ENCODE measurements at regions not wholly inside any gene's neighbourhood (a gene's known extent, or its start where the extent isn't known, plus 50 kb on each side); places are given as distances from the start of the nearest gene placed in this dataset.

GRCh38 chr1:102724741-102725140 is 383.6 kb downstream of the COL11A1 start:
- intact Hi-C loops (cut with DNase I) = no loop called here
- 75 to 93% methylated on average over 1 of the region's 1 CpG for WGBS, 2 donors
- Histone ChIP-seq H3K27me3 (no peaks in the 10 kb centered on the region), H3K9me3 (no peaks in the 10 kb centered on the region), H3K4me3 (no peak overlapping the region), H3K36me3 (no peaks in the 10 kb centered on the region), H3K27ac (no peak overlapping the region), H3K4me1 (no peaks in the 10 kb centered on the region)
- no peak for TF ChIP-seq CTCF (IDR thresholded peaks at IDR 0.05)
- DNase-seq (no peak), ATAC-seq (no peak)

GRCh38 chr1:102715150-102715549 is 393.2 kb downstream of the COL11A1 start:
- Histone ChIP-seq H3K27me3 (no peaks in the 10 kb centered on the region), H3K4me1 (no peaks in the 10 kb centered on the region), H3K27ac (no peak overlapping the region), H3K4me3 (no peak overlapping the region), H3K9me3 (no peaks in the 10 kb centered on the region), H3K36me3 (no peaks in the 10 kb centered on the region)
- no peak for ATAC-seq
- intact Hi-C loops (cut with DNase I) = no loop called here
- no peak for TF ChIP-seq CTCF (IDR thresholded peaks at IDR 0.05)
- DNase-seq = no peak
- WGBS, 2 donors = 61 to 70% methylated on average over 4 of the region's 4 CpGs

GRCh38 chr1:102699524-102699923 is 408.8 kb downstream of the COL11A1 start:
- intact Hi-C loops (cut with DNase I) = no loop called here
- no peak for ATAC-seq
- no peak for DNase-seq
- H3K4me3 ChIP-seq = no peak overlapping the region
- H3K4me1 ChIP-seq = no peaks in the 10 kb centered on the region
- no peak for TF ChIP-seq CTCF (IDR thresholded peaks at IDR 0.05)
- WGBS, 2 donors = 63 to 70% methylated on average over 1 of the region's 1 CpG
- H3K27ac ChIP-seq = no peak overlapping the region
- H3K9me3 ChIP-seq = peaks cover 0 to 15% (median 0%) of the 10 kb centered on the region in 11 donors
- H3K36me3 ChIP-seq = no peaks in the 10 kb centered on the region
- no peaks in the 10 kb centered on the region for H3K27me3 ChIP-seq

GRCh38 chr1:102693345-102693744 is 415.0 kb downstream of the COL11A1 start:
- Histone ChIP-seq H3K4me1 (no peaks in the 10 kb centered on the region), H3K4me3 (no peak overlapping the region), H3K27me3 (no peaks in the 10 kb centered on the region), H3K9me3 (peaks cover 0 to 29% (median 3%) of the 10 kb centered on the region in 11 donors), H3K36me3 (no peaks in the 10 kb centered on the region), H3K27ac (no peak overlapping the region)
- WGBS, 2 donors = 63 to 67% methylated on average over 1 of the region's 1 CpG
- no peak for DNase-seq
- ATAC-seq = no peak
- intact Hi-C loops (cut with DNase I) = no loop called here
- TF ChIP-seq CTCF (IDR thresholded peaks at IDR 0.05) = no peak
